ENCODE measurements at regions not wholly inside any gene's neighbourhood (a gene's known extent, or its start where the extent isn't known, plus 50 kb on each side); places are given as distances from the start of the nearest gene placed in this dataset.

GRCh38 chr10:130960531-130960930, 351.0 kb downstream of the TCERG1L start:
- no peak overlapping the region for H3K4me3 Mint-ChIP-seq (ENCODE audit: unreplicated experiment)
- no peak overlapping the region for H3K27ac Mint-ChIP-seq (ENCODE audit: low read depth, unreplicated experiment)
- H3K36me3 Mint-ChIP-seq (ENCODE audit: insufficient read depth, unreplicated experiment) = no peaks in the 10 kb centered on the region

GRCh38 chr10:130961506-130962239, 349.8 kb downstream of the TCERG1L start:
- TF ChIP-seq CTCF (IDR thresholded peaks at IDR 0.05; ENCODE audit: unreplicated experiment) = no peak
- Mint-ChIP-seq H3K4me1 (ENCODE audit: insufficient read depth, unreplicated experiment) (no peaks in the 10 kb centered on the region), H3K9me3 (ENCODE audit: unreplicated experiment) (peaks cover 36% of the 10 kb centered on the region), H3K4me3 (ENCODE audit: unreplicated experiment) (no peak overlapping the region), H3K27ac (ENCODE audit: low read depth, unreplicated experiment) (no peak overlapping the region), H3K36me3 (ENCODE audit: insufficient read depth, unreplicated experiment) (no peaks in the 10 kb centered on the region), H3K27me3 (ENCODE audit: insufficient read depth, unreplicated experiment) (no peaks in the 10 kb centered on the region)
- no peak for DNase-seq (ENCODE audit: unreplicated experiment)
- intact Hi-C loops (cut with micrococcal nuclease) = no loop called here
- no TSS peak for BruUV-seq (replicated peaks)
- CTCF ChIA-PET = interaction anchor here (0.5 kb wide), 2 partner anchors 70 to 852 kb away, joined by 3 read pairs; no protein-coding TSS in a partner anchor
- POLR2A ChIA-PET = interaction anchor here (0.5 kb wide), 1 partner anchor 132 kb away, joined by 3 read pairs; no protein-coding TSS in a partner anchor

More at GRCh38 chr10:130960531-130960930, 351.0 kb downstream of the TCERG1L start:
- Mint-ChIP-seq H3K9me3 (ENCODE audit: unreplicated experiment) (peaks cover 32% of the 10 kb centered on the region), H3K27me3 (ENCODE audit: insufficient read depth, unreplicated experiment) (no peaks in the 10 kb centered on the region), H3K4me1 (ENCODE audit: insufficient read depth, unreplicated experiment) (no peaks in the 10 kb centered on the region)
- ChIA-PET CTCF (interaction anchor here (1.1 kb wide), 1 partner anchor 27 kb away, joined by 3 read pairs; no protein-coding TSS in a partner anchor), POLR2A (no interaction called here)
- no peak for TF ChIP-seq CTCF (IDR thresholded peaks at IDR 0.05; ENCODE audit: unreplicated experiment)
- intact Hi-C loops (cut with micrococcal nuclease) = no loop called here
- no TSS peak for BruUV-seq (replicated peaks)
- no peak for DNase-seq (ENCODE audit: unreplicated experiment)

- CTCF ChIA-PET = interaction anchor here (0.5 kb wide), 1 partner anchor 70 kb away, joined by 3 read pairs; no protein-coding TSS in a partner anchor
- no peak overlapping the region for H3K4me3 Mint-ChIP-seq (ENCODE audit: unreplicated experiment)
- DNase-seq (ENCODE audit: unreplicated experiment) = no peak
These were observed 349.1 kb downstream of the TCERG1L start for GRCh38 chr10:130962240-130963051.

More at GRCh38 chr10:130962240-130963051, 349.1 kb downstream of the TCERG1L start:
- H3K4me1 Mint-ChIP-seq (ENCODE audit: insufficient read depth, unreplicated experiment) = no peaks in the 10 kb centered on the region
- H3K36me3 Mint-ChIP-seq (ENCODE audit: insufficient read depth, unreplicated experiment) = no peaks in the 10 kb centered on the region
- H3K27me3 Mint-ChIP-seq (ENCODE audit: insufficient read depth, unreplicated experiment) = no peaks in the 10 kb centered on the region
- H3K27ac Mint-ChIP-seq (ENCODE audit: low read depth, unreplicated experiment) = no peak overlapping the region
- POLR2A ChIA-PET = no interaction called here
- no TSS peak for BruUV-seq (replicated peaks)
- TF ChIP-seq CTCF (IDR thresholded peaks at IDR 0.05; ENCODE audit: unreplicated experiment) = no peak
- H3K9me3 Mint-ChIP-seq (ENCODE audit: unreplicated experiment) = peaks cover 44% of the 10 kb centered on the region
- intact Hi-C loops (cut with micrococcal nuclease) = no loop called here

Measured in MCF 10A (cell line).